Renal cortical epithelial cell (primary cell): ENCODE measurements at regions not wholly inside any gene's neighbourhood (a gene's known extent, or its start where the extent isn't known, plus 50 kb on each side); places are given as distances from the start of the nearest gene placed in this dataset.

Source experiments
- DNase-seq: peaks from one replicate; pipeline ENCODE4 v3.0.0-alpha.2; 2011; ENCODE audit warnings: low read depth

DNA sequence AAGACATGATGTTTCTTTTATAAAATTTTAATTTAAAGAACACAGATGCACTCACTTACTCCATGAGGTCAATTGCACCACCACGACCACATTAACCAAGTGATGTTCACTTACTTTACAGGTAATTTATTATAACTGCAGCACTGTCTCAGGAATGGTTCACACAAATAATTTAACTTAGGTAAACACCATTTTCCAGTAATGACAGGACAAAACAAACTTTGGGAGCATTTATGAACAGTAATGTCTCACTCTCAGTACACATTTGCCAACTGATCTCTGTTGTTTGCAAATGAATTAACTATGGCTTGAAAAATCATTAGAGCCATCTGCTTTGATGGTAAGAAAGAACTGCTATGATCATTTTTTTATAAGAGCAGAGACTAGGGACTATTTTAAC lies 150.4 kb downstream of the ETV1 start:
- no peak for DNase-seq
